NCI-H2081 (cell line): ENCODE measurements at regions not wholly inside any gene's neighbourhood (a gene's known extent, or its start where the extent isn't known, plus 50 kb on each side); places are given as distances from the start of the nearest gene placed in this dataset.

Experiments
- DNase-seq, 2 experiments: peaks; one replicate each; lab custom pipeline; 2025; lab: John Stamatoyannopoulos, UW

DNA sequence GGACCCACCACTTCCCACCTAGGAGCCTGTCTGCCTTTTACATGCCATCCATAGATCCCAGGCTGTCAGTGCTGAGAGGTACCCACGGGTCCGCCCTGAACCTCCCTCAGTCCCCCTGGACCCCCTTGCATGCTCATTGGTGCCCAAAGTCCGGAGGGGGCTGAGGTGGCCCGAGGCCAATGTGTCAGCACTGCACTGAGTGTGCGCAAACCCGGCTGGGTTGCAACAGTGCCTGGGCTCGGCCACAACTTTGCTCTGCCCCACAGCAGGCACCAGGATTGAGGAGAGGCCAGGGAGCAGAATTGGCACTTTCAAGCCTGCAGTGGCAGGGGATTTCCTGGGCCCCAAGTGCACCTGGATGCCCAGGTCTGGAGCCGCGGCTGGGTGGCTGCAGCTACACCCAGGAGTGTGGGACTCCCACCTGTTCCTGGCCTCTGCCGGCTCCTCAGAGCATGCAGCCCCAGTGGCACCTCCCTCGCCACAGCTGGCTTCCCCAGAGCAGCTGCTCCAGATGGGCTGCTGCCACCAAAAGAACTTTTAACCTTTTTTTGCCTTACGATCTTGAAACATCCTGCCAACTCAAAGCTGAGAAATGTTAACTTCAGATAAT lies 837.0 kb downstream of the SLITRK6 start:
- DNase-seq = no peak

DNA sequence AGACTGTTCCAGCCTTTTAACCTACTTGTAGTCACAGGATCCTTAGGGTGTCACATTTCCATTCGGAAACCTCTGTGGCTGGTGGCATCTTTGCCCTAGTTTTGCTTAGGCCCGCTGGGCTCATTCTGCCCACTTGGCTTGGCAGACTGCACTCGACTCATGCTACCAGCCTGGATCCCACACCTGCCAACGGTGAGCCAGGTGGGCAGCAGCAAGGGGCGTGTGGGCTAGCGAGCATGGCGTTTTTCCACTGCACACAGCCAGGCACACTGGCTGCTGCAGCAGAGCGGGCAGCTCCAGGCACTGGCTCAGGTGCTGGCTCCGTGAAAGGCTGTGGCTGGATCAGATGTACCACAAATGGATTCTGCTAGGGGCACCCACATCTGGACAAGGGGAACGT lies 838.2 kb downstream of the SLITRK6 start:
- DNase-seq = no peak

- DNase-seq = no peak
Observed at GRCh38 chr13:84959818-84960217, 839.4 kb downstream of the SLITRK6 start.

- no peak for DNase-seq
Observed at GRCh38 chr13:84954636-84955035, 844.6 kb downstream of the SLITRK6 start.

GRCh38 chr13:84951128-84951527 lies 848.1 kb downstream of the SLITRK6 start:
- DNase-seq = no peak

GRCh38 chr13:84946192-84946591 lies 853.0 kb downstream of the SLITRK6 start:
- DNase-seq = no peak

- no peak for DNase-seq
Observed at GRCh38 chr13:84940798-84941197, 858.4 kb downstream of the SLITRK6 start.

DNA sequence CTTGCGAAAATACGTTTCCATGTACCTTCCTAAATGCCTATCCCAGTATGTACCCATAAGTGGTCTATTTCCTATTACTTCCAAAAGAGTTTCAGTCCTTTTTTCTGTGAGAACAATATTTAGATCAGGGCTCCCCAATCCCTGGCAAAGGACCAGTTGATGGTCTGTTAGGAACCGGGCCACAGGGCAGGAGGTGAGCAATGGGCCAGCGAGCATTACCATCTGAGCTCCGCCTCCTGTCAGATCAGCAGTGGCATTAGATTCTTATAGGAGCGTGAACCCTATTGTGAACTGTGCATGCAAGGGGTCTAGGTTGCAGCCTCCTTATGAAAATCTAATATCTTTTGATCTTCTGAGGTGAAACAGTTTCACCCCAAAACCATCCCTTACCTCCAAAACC lies 859.1 kb downstream of the SLITRK6 start:
- no peak for DNase-seq

GRCh38 chr13:84934911-84935310 lies 864.3 kb downstream of the SLITRK6 start:
- no peak for DNase-seq

- no peak for DNase-seq
Observed at GRCh38 chr13:84933797-84934196, 865.4 kb downstream of the SLITRK6 start.

DNA sequence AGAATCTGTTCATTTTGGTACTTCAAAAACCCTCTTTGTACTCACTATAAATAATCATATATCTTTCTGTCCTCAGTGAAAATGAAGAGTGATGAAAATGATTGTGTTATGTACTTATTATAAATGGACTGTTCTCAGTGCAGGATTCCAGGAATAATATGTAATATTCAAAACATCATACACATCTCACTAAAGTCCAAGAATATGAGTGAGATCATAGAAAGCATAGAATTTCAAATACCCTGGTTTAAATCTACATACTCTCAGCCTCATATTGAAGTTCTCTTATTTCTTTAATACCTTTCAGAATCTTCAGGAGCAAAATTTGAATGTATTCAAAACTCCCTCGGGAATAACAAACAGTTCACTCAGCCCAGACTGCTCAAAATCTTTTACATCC lies 868.0 kb downstream of the SLITRK6 start:
- no peak for DNase-seq

- no peak for DNase-seq
Observed at GRCh38 chr13:84927442-84928169, 871.6 kb downstream of the SLITRK6 start.

DNA sequence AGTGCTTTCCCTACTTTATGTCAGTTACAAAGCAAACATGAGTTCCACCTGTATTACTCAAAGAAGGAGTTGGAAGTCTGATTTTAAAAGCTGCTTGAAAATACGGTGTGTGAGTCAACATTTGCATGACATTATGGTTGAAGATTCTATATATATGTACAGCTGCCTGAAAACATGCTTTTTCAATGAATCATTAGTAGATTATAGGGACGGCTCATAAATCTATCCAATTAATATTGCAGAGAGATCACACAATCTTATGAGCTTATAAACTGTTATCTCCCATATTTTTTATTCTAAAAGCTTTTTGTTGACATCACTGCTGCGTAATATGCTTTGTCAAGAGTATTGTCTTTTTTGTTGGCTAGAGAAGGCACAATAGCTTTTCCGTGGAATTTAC lies 873.8 kb downstream of the SLITRK6 start:
- DNase-seq = no peak

GRCh38 chr13:84923831-84924230 lies 875.4 kb downstream of the SLITRK6 start:
- no peak for DNase-seq

DNA sequence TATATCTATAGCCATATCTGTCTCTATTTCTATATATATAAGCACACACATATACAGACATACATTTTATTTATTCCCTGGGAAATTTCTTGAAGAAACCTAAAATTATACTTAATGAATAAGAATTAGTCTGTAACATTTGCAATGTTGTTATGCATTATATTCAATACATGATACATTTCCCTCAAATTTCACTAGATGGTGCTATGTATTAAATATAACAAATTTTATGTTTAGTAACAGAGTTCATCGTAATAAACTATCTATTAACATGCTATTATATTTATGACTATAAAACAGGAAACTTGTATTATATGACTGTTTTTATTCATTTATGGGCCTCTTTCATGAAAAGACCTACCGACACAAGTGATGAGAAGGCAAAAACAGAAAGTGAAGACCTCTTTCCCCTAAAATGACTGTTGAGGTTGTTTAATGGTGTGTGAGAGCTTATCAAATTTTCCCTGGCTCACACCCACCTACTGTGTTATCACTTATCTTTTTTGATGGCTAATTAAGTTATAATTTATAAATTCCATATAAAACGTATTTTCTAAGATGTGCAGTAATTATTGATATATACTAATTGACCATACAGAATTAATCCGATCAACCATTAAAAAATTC lies 881.9 kb downstream of the SLITRK6 start:
- DNase-seq = peak; percentile 24 to 57

DNA sequence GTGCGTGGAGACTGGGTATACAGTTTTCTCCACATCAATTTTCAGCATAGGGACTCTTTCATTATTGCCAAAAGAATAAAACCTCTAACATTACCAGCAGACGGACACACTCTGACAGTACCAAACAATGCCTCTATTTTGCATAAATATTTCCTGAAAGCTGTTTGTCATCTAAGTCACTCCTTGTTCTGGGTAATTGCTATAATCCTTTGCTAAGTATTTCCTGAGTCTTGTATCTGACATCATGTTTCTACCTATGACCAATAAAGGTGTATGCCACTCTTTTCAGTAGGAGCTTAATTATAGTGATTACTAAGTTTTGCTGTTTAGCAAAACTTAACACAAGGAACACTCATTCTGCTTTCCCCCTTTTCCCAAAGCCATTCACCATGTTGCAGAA lies 886.5 kb downstream of the SLITRK6 start:
- no peak for DNase-seq

GRCh38 chr13:84910423-84910822 lies 888.8 kb downstream of the SLITRK6 start:
- no peak for DNase-seq

DNA sequence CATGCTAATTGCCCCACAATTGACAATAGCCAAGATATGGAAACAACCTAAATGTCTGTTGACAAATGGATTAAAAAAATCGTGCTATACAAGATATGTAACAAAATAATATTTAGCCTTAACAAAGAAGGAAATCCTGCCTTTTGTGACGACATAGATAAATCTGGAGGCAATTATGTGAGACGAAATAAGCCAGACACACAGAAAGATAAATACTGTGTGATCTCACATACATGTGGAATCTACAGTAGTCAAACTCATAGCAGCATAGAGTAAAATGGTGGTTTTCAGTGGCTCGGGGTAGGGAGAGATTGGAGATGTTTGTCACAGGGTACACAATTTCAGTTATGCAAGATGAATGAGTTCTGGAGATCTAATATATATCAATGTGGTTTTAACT lies 895.8 kb downstream of the SLITRK6 start:
- no peak for DNase-seq

DNA sequence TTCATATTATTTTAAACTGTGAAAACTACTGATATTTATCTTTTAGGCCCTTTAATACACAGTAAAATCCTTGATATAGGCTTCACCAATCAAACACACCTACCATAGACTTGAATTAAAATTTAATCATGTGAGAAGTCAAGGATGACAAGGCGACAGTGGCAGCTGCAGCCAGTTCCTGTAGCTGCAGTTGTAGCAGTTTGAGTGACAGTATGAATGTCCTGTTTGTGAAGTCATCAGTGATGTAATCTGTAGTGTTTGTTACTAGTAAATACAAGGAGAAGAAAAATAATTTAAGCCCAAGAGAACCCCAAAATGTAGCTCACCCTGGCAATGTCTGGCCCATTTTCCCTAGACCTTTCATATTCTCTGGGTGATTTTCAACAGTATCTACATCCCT lies 897.0 kb downstream of the SLITRK6 start:
- no peak for DNase-seq

DNA sequence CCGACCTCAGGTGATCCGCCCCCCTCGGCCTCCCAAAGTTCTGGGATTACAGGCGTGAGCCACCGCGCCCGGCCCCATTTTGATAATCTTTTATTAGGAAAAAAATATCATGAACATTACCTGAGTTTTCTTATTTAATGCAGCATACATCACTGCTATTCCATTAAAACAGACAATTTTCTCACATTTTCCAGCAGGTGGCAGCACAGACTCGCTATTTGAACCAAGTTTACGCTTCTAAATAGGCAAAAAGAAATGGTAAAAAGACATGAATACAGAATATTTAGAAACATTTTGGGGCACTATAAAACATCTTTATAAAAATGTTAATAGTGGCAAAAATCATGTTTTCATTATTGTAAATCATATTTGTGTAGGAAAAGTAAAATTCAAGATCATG lies 903.1 kb downstream of the SLITRK6 start:
- peak; percentile 60 for DNase-seq

DNA sequence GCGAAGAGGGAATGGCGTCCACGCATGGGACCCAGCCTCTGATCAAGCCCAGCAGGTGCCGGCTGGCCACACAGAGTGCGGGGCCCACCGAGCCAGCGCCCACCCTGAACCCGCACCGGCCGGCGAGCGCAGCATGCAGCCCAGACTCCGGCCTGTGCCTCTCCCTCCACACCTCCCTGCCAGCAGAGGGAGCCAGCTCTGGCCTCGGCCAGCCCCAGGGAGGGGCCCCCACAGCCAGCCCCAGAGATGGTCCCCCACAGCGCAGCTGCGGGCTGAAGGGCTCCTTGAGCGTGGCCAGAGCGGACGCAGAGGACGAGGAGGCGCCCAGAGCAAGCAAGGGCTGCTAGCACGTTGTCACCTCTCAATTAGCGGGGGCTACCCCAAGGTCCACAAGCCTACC lies 904.5 kb downstream of the SLITRK6 start:
- DNase-seq = no peak

- DNase-seq = no peak
Observed at GRCh38 chr13:84885868-84886267, 913.4 kb downstream of the SLITRK6 start.

DNA sequence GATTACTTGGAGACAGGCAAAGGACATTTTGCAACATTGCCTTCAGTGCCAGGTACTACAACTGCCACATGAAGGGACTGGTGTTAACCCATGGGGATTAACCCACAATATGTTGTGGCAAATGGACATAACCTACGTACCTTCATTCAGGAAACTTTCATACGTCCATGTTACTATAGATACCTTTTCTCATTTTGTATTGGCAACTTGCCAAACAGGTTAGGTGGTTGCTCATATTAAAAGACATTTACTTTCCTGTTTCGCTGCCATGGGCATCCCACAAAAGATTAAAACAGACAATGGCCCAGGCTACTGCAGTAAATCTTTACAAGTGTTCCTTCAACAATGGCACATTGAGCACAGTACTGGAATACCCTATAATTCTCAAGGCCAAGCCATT lies 925.3 kb downstream of the SLITRK6 start:
- DNase-seq = peak in 1 of 2 experiments; percentile 64

DNA sequence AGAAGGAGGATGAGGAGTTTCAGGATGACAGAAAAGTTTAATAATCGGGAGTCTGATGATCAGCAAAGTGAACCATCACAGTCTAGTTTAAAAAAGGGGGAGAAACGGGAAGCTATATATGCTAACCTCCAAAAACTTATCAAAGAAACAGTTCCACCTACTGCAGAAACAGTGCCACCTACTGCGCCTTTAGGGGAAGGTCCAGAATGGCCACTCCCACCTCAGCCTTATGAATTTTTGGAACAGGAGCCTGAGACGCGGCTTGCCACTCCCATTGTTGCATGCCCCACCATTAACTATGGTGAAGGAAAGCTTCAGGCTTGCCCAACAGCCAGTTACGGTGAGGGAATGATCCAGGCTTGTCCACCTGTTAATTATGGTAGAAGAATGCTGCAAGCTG lies 929.0 kb downstream of the SLITRK6 start:
- no peak for DNase-seq
